MCF 10A (cell line): ENCODE measurements at regions not wholly inside any gene's neighbourhood (a gene's known extent, or its start where the extent isn't known, plus 50 kb on each side); places are given as distances from the start of the nearest gene placed in this dataset.

ENCODE experiments used
- BruUV-seq: library from RNA; stranded (reverse); fragments of 400-500 nt; replicated peaks from 2 replicates; lab custom pipeline; 2021; lab: Mats Ljungman, UMichigan
- CTCF ChIA-PET: fragments of 300-600 bp; sonication (Branson Sonifier 250); formaldehyde crosslinking; extraction: SDS; loops from one replicate; lab custom pipeline; 2021; ENCODE audit warnings: antibody characterized with exemption, inconsistent platforms; lab: Yijun Ruan, JAX
- POLR2A ChIA-PET: fragments of 300-600, 350-650 bp; sonication (Branson Sonifier 250); formaldehyde crosslinking; extraction: SDS; loops from one replicate; lab custom pipeline; 2020; ENCODE audit warnings: antibody characterized with exemption, inconsistent platforms; lab: Yijun Ruan, JAX
- DNase-seq: peaks from one replicate; pipeline ENCODE4 v3.0.0-alpha.2; 2018; ENCODE audit not compliant: unreplicated experiment
- H3K27ac Mint-ChIP-seq: one replicate; pipeline ENCODE4 v1.8.0; 2022; ENCODE audit warnings: mild to moderate bottlenecking, low read depth, mixed read lengths; ENCODE audit not compliant: unreplicated experiment
- H3K27me3 Mint-ChIP-seq: one replicate; pipeline ENCODE4 v1.8.0; 2022; ENCODE audit warnings: mixed read lengths; ENCODE audit not compliant: insufficient read depth, unreplicated experiment
- H3K36me3 Mint-ChIP-seq: one replicate; pipeline ENCODE4 v1.8.0; 2022; ENCODE audit warnings: mild to moderate bottlenecking, moderate library complexity, mixed read lengths; ENCODE audit not compliant: insufficient read depth, unreplicated experiment
- H3K4me1 Mint-ChIP-seq: one replicate; pipeline ENCODE4 v1.8.0; 2022; ENCODE audit warnings: mixed read lengths; ENCODE audit not compliant: insufficient read depth, unreplicated experiment
- H3K4me3 Mint-ChIP-seq: one replicate; pipeline ENCODE4 v1.8.0; 2022; ENCODE audit warnings: mild to moderate bottlenecking, moderate library complexity, mixed read lengths; ENCODE audit not compliant: unreplicated experiment
- H3K9me3 Mint-ChIP-seq: one replicate; pipeline ENCODE4 v1.8.0; 2022; ENCODE audit warnings: mixed read lengths; ENCODE audit not compliant: unreplicated experiment
- intact Hi-C: fragments of 100-400 bp; cut with micrococcal nuclease; formaldehyde crosslinking; loops from 2 replicates; pipeline ENCODE4 v1.14.1; 2022
- TF ChIP-seq, protein P1 (sequence below): fragments of 200-600 bp; IDR thresholded peaks from one replicate; pipeline ENCODE4 v1.8.0; 2022; ENCODE audit warnings: antibody characterized with exemption, mild to moderate bottlenecking; ENCODE audit not compliant: unreplicated experiment

GRCh38 chr16:87007907-87008306 lies 309.3 kb downstream of the C16orf95 start:
- BruUV-seq: no TSS peak
- Mint-ChIP-seq H3K4me3 (no peak overlapping the region), H3K36me3 (peaks cover 4% of the 10 kb centered on the region), H3K4me1 (no peaks in the 10 kb centered on the region), H3K27me3 (no peaks in the 10 kb centered on the region), H3K27ac (no peak overlapping the region), H3K9me3 (no peaks in the 10 kb centered on the region)
- TF ChIP-seq, protein P1, sequence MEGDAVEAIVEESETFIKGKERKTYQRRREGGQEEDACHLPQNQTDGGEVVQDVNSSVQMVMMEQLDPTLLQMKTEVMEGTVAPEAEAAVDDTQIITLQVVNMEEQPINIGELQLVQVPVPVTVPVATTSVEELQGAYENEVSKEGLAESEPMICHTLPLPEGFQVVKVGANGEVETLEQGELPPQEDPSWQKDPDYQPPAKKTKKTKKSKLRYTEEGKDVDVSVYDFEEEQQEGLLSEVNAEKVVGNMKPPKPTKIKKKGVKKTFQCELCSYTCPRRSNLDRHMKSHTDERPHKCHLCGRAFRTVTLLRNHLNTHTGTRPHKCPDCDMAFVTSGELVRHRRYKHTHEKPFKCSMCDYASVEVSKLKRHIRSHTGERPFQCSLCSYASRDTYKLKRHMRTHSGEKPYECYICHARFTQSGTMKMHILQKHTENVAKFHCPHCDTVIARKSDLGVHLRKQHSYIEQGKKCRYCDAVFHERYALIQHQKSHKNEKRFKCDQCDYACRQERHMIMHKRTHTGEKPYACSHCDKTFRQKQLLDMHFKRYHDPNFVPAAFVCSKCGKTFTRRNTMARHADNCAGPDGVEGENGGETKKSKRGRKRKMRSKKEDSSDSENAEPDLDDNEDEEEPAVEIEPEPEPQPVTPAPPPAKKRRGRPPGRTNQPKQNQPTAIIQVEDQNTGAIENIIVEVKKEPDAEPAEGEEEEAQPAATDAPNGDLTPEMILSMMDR: no peak
- intact Hi-C loops: no loop called here
- ChIA-PET CTCF (interaction anchor here (0.5 to 0.8 kb wide), 3 partner anchors 55 to 443 kb away, joined by 3 read pairs; no protein-coding TSS in a partner anchor), POLR2A (no interaction called here)
- DNase-seq: no peak

DNA sequence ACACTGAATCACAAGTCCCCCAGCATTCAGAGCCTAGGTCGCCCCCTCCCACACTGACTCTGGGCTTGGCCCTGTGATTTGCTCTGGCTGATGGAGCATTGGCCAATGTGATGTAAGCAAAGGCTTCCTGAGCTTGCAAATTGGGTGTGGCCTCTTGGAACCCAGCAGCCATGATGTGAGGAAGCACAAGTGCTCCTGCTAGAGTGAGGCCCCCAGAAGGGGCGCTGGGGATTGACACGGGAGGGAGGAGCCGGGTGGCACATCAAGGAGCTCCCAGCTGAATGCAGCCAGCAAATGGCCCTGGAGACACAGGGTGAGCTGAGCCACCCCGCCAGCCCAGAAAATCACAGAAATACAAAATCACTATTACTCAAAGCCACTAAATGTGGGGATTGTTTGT lies 308.5 kb downstream of the C16orf95 start:
- TF ChIP-seq, protein P1: no peak
- H3K36me3 Mint-ChIP-seq: peaks cover 4% of the 10 kb centered on the region
- CTCF ChIA-PET: no interaction called here
- no TSS peak for BruUV-seq
- H3K9me3 Mint-ChIP-seq: no peaks in the 10 kb centered on the region
- no peak for DNase-seq
- H3K27me3 Mint-ChIP-seq: no peaks in the 10 kb centered on the region
- H3K4me3 Mint-ChIP-seq: no peak overlapping the region
- POLR2A ChIA-PET: no interaction called here
- no peak overlapping the region for H3K27ac Mint-ChIP-seq
- intact Hi-C loops: no loop called here
- H3K4me1 Mint-ChIP-seq: no peaks in the 10 kb centered on the region

- Mint-ChIP-seq H3K9me3 (no peaks in the 10 kb centered on the region), H3K4me1 (peaks cover 7% of the 10 kb centered on the region), H3K27ac (no peak overlapping the region), H3K4me3 (no peak overlapping the region), H3K36me3 (no peaks in the 10 kb centered on the region), H3K27me3 (no peaks in the 10 kb centered on the region)
- no TSS peak for BruUV-seq
- ChIA-PET CTCF (no interaction called here), POLR2A (no interaction called here)
- intact Hi-C loops: no loop called here
- no peak for DNase-seq
- TF ChIP-seq, protein P1: no peak
These were observed 303.9 kb downstream of the C16orf95 start for GRCh38 chr16:87012954-87013938.

- ChIA-PET CTCF (interaction anchor here (0.6 kb wide), 1 partner anchor 118 kb away, joined by 4 read pairs; no protein-coding TSS in a partner anchor), POLR2A (no interaction called here)
- H3K4me3 Mint-ChIP-seq: no peak overlapping the region
- intact Hi-C loops: no loop called here
- peaks cover 7% of the 10 kb centered on the region for H3K4me1 Mint-ChIP-seq
- BruUV-seq: no TSS peak
- H3K27ac Mint-ChIP-seq: no peak overlapping the region
- H3K9me3 Mint-ChIP-seq: no peaks in the 10 kb centered on the region
- no peaks in the 10 kb centered on the region for H3K27me3 Mint-ChIP-seq
- DNase-seq: no peak
- no peaks in the 10 kb centered on the region for H3K36me3 Mint-ChIP-seq
- TF ChIP-seq, protein P1: no peak
These were observed 303.1 kb downstream of the C16orf95 start for GRCh38 chr16:87014112-87014511.
